Stimulated activated naive CD8-positive, alpha-beta T cell treated with anti-CD3 and anti-CD28 coated beads, Interleukin-15, amount 100 ng/mL, for 72 hours (primary cell): ENCODE measurements at regions not wholly inside any gene's neighbourhood (a gene's known extent, or its start where the extent isn't known, plus 50 kb on each side); places are given as distances from the start of the nearest gene placed in this dataset.

Experiments used
- ATAC-seq: fragments of 150-1000 bp; cut with Tn5 transposase; 2 replicates; pipeline ENCODE4 v1.10.0; 2021; ENCODE audit warnings: mild to moderate bottlenecking, moderate library complexity
- DNase-seq, 2 donors: peaks; one replicate each; pipeline ENCODE4 v3.0.0; 2021 to 2022
- H3K27ac Mint-ChIP-seq, 2 donors: one replicate each; pipeline ENCODE4 v1.8.0; 2022; ENCODE audit warnings: mild to moderate bottlenecking in 2 of 2, mixed read lengths in 2 of 2, moderate library complexity in 2 of 2
- H3K27me3 Mint-ChIP-seq: one replicate; pipeline ENCODE4 v1.8.0; 2022; ENCODE audit warnings: mixed read lengths
- H3K4me1 Mint-ChIP-seq: one replicate; pipeline ENCODE4 v1.8.0; 2022; ENCODE audit warnings: mild to moderate bottlenecking, mixed read lengths
- H3K4me3 Mint-ChIP-seq, 2 donors: one replicate each; pipeline ENCODE4 v1.8.0; 2022; ENCODE audit warnings: mild to moderate bottlenecking in 2 of 2, mixed read lengths in 2 of 2, moderate library complexity in 1 of 2
- H3K9me3 Mint-ChIP-seq, 2 donors: one replicate each; pipeline ENCODE4 v1.8.0; 2022; ENCODE audit warnings: mixed read lengths in 2 of 2

GRCh38 chr3:72577190-72577589 is 271.1 kb downstream of the SHQ1 start:
- ATAC-seq: no peak
- no peak overlapping the region for H3K27ac Mint-ChIP-seq
- H3K4me1 Mint-ChIP-seq: no peaks in the 10 kb centered on the region
- H3K4me3 Mint-ChIP-seq: no peak overlapping the region
- H3K27me3 Mint-ChIP-seq: no peaks in the 10 kb centered on the region
- DNase-seq: no peak
- H3K9me3 Mint-ChIP-seq: no peaks in the 10 kb centered on the region

GRCh38 chr3:72576563-72576962 is 271.7 kb downstream of the SHQ1 start:
- Mint-ChIP-seq H3K4me1 (no peaks in the 10 kb centered on the region), H3K27ac (no peak overlapping the region), H3K27me3 (no peaks in the 10 kb centered on the region), H3K4me3 (no peak overlapping the region), H3K9me3 (no peaks in the 10 kb centered on the region)
- DNase-seq: no peak
- no peak for ATAC-seq

- Mint-ChIP-seq H3K27ac (no peak overlapping the region), H3K9me3 (no peaks in the 10 kb centered on the region), H3K27me3 (no peaks in the 10 kb centered on the region), H3K4me3 (no peak overlapping the region), H3K4me1 (no peaks in the 10 kb centered on the region)
- no peak for ATAC-seq
- no peak for DNase-seq
These were observed 274.1 kb downstream of the SHQ1 start for GRCh38 chr3:72574144-72574543.

GRCh38 chr3:72573051-72573450 is 275.2 kb downstream of the SHQ1 start:
- H3K27me3 Mint-ChIP-seq: no peaks in the 10 kb centered on the region
- H3K27ac Mint-ChIP-seq: no peak overlapping the region
- no peaks in the 10 kb centered on the region for H3K9me3 Mint-ChIP-seq
- DNase-seq: no peak
- H3K4me1 Mint-ChIP-seq: no peaks in the 10 kb centered on the region
- no peak overlapping the region for H3K4me3 Mint-ChIP-seq
- no peak for ATAC-seq

- H3K9me3 Mint-ChIP-seq: no peaks in the 10 kb centered on the region
- H3K27ac Mint-ChIP-seq: no peak overlapping the region
- H3K4me1 Mint-ChIP-seq: no peaks in the 10 kb centered on the region
- no peak overlapping the region for H3K4me3 Mint-ChIP-seq
- DNase-seq: no peak
- no peak for ATAC-seq
- no peaks in the 10 kb centered on the region for H3K27me3 Mint-ChIP-seq
These were observed 275.7 kb downstream of the SHQ1 start for GRCh38 chr3:72572489-72573007.

- Mint-ChIP-seq H3K4me1 (no peaks in the 10 kb centered on the region), H3K4me3 (no peak overlapping the region), H3K9me3 (no peaks in the 10 kb centered on the region), H3K27ac (no peak overlapping the region), H3K27me3 (no peaks in the 10 kb centered on the region)
- ATAC-seq (no peak), DNase-seq (no peak)
These were observed 276.6 kb downstream of the SHQ1 start for GRCh38 chr3:72571638-72572114.

- no peak for DNase-seq
- Mint-ChIP-seq H3K9me3 (no peaks in the 10 kb centered on the region), H3K27me3 (no peaks in the 10 kb centered on the region), H3K4me3 (no peak overlapping the region), H3K27ac (no peak overlapping the region), H3K4me1 (no peaks in the 10 kb centered on the region)
- ATAC-seq: no peak
These were observed 277.2 kb downstream of the SHQ1 start for GRCh38 chr3:72571052-72571451.

- no peaks in the 10 kb centered on the region for H3K27me3 Mint-ChIP-seq
- no peak for ATAC-seq
- no peak for DNase-seq
- H3K27ac Mint-ChIP-seq: no peak overlapping the region
- no peak overlapping the region for H3K4me3 Mint-ChIP-seq
- no peaks in the 10 kb centered on the region for H3K4me1 Mint-ChIP-seq
- H3K9me3 Mint-ChIP-seq: no peaks in the 10 kb centered on the region
These were observed 278.3 kb downstream of the SHQ1 start for GRCh38 chr3:72569754-72570440.

- H3K27ac Mint-ChIP-seq: peak overlapping the region in 1 of 2 donors; percentile 12
- no peaks in the 10 kb centered on the region for H3K9me3 Mint-ChIP-seq
- no peak for ATAC-seq
- H3K4me1 Mint-ChIP-seq: no peaks in the 10 kb centered on the region
- H3K4me3 Mint-ChIP-seq: no peak overlapping the region
- DNase-seq: no peak
- no peaks in the 10 kb centered on the region for H3K27me3 Mint-ChIP-seq
These were observed 280.2 kb downstream of the SHQ1 start for GRCh38 chr3:72568083-72568482.

- DNase-seq (no peak), ATAC-seq (no peak)
- Mint-ChIP-seq H3K27ac (peak overlapping the region; percentile 15 to 61), H3K27me3 (no peaks in the 10 kb centered on the region), H3K4me3 (no peak overlapping the region), H3K4me1 (no peaks in the 10 kb centered on the region), H3K9me3 (no peaks in the 10 kb centered on the region)
These were observed 280.8 kb downstream of the SHQ1 start for GRCh38 chr3:72567474-72567873.

GRCh38 chr3:72565593-72565992 is 282.7 kb downstream of the SHQ1 start:
- H3K27ac Mint-ChIP-seq: peak overlapping the region in 1 of 2 donors; percentile 13
- no peaks in the 10 kb centered on the region for H3K27me3 Mint-ChIP-seq
- peaks cover 4 to 8% of the 10 kb centered on the region in 2 donors for H3K9me3 Mint-ChIP-seq
- no peak overlapping the region for H3K4me3 Mint-ChIP-seq
- ATAC-seq (no peak), DNase-seq (no peak)
- no peaks in the 10 kb centered on the region for H3K4me1 Mint-ChIP-seq

- DNase-seq (no peak), ATAC-seq (no peak)
- Mint-ChIP-seq H3K9me3 (peaks cover 4 to 8% of the 10 kb centered on the region in 2 donors), H3K4me1 (no peaks in the 10 kb centered on the region), H3K4me3 (no peak overlapping the region), H3K27me3 (no peaks in the 10 kb centered on the region), H3K27ac (no peak overlapping the region)
These were observed 284.4 kb downstream of the SHQ1 start for GRCh38 chr3:72563690-72564370.

GRCh38 chr3:72560846-72561675 is 287.2 kb downstream of the SHQ1 start:
- H3K27ac Mint-ChIP-seq: peak overlapping the region in 1 of 2 donors; percentile 6
- H3K4me1 Mint-ChIP-seq: no peaks in the 10 kb centered on the region
- ATAC-seq (no peak), DNase-seq (no peak)
- H3K4me3 Mint-ChIP-seq: no peak overlapping the region
- H3K27me3 Mint-ChIP-seq: no peaks in the 10 kb centered on the region
- peaks cover 9 to 15% of the 10 kb centered on the region in 2 donors for H3K9me3 Mint-ChIP-seq

- no peak overlapping the region for H3K27ac Mint-ChIP-seq
- DNase-seq (no peak), ATAC-seq (no peak)
- peaks cover 14 to 15% of the 10 kb centered on the region in 2 donors for H3K9me3 Mint-ChIP-seq
- no peaks in the 10 kb centered on the region for H3K4me1 Mint-ChIP-seq
- H3K27me3 Mint-ChIP-seq: no peaks in the 10 kb centered on the region
- no peak overlapping the region for H3K4me3 Mint-ChIP-seq
These were observed 288.9 kb downstream of the SHQ1 start for GRCh38 chr3:72559385-72559784.

- no peaks in the 10 kb centered on the region for H3K27me3 Mint-ChIP-seq
- DNase-seq (no peak), ATAC-seq (no peak)
- H3K4me1 Mint-ChIP-seq: no peaks in the 10 kb centered on the region
- H3K27ac Mint-ChIP-seq: no peak overlapping the region
- H3K4me3 Mint-ChIP-seq: no peak overlapping the region
- H3K9me3 Mint-ChIP-seq: peaks cover 14 to 15% of the 10 kb centered on the region in 2 donors
These were observed 290.2 kb downstream of the SHQ1 start for GRCh38 chr3:72558001-72558400.

GRCh38 chr3:72555714-72556113 is 292.5 kb downstream of the SHQ1 start:
- Mint-ChIP-seq H3K27ac (no peak overlapping the region), H3K4me3 (no peak overlapping the region), H3K4me1 (peaks cover 3% of the 10 kb centered on the region), H3K9me3 (peaks cover 7 to 9% of the 10 kb centered on the region in 2 donors), H3K27me3 (no peaks in the 10 kb centered on the region)
- ATAC-seq (no peak), DNase-seq (no peak)
